Tibial nerve (tissue), 4 donors: ENCODE measurements at regions not wholly inside any gene's neighbourhood (a gene's known extent, or its start where the extent isn't known, plus 50 kb on each side); places are given as distances from the start of the nearest gene placed in this dataset.
"Not testable (repeated sequence)": the region's sequence is repeated elsewhere in the genome, so short reads cannot be mapped to it uniquely, and the experiment has no call there.

ENCODE experiments used
- DNase-seq, 2 donors: peaks; one replicate each; pipeline ENCODE4 v3.0.0-alpha.2; 2019; ENCODE audit warnings: low spot score in 2 of 2
- H3K27ac ChIP-seq, 4 donors: fragments of 200-600 bp; sonication (generic) in 3 of 4; one replicate each; pipeline ENCODE4 v1.5.1; 2017 to 2019; ENCODE audit warnings: mild to moderate bottlenecking in 1 of 4
- H3K27me3 ChIP-seq, 2 donors: fragments of 200-600 bp; sonication (generic) in 1 of 2; one replicate each; pipeline versions ENCODE4 v1.5.1 to v1.6.0; 2017 to 2019
- H3K36me3 ChIP-seq, 3 donors: fragments of 200-600 bp; sonication (generic); one replicate each; pipeline ENCODE4 v1.5.1; 2018 to 2019
- H3K4me1 ChIP-seq, 4 donors: fragments of 200-600 bp; sonication (generic) in 3 of 4; one replicate each; pipeline ENCODE4 v1.5.1; 2017 to 2019
- H3K4me3 ChIP-seq, 4 donors: fragments of 200-600 bp; sonication (generic) in 3 of 4; one replicate each; pipeline ENCODE4 v1.5.1; 2017 to 2019; ENCODE audit warnings: mild to moderate bottlenecking in 1 of 4, moderate library complexity in 1 of 4
- H3K9me3 ChIP-seq, 4 donors: fragments of 200-600 bp; sonication (generic) in 3 of 4; one replicate each; pipeline ENCODE4 v1.5.1; 2017 to 2019
- EP300 ChIP-seq, 2 donors: sonication (generic); formaldehyde crosslinking; IDR thresholded peaks; one replicate each; pipeline ENCODE4 v1.6.1; 2017; ENCODE audit warnings: antibody characterized with exemption in 2 of 2, mild to moderate bottlenecking in 1 of 2
- POLR2A ChIP-seq, 2 donors: fragments of 450-650 bp; IDR thresholded peaks; one replicate each; pipeline ENCODE4 v1.6.1; 2017; ENCODE audit warnings: antibody characterized with exemption in 2 of 2, mild to moderate bottlenecking in 2 of 2, moderate library complexity in 2 of 2
- WGBS, 2 donors: methylation state at CpG; one replicate each; pipeline ENCODE4 v1.1.5; 2018; 5-methylcytosine and 5-hydroxymethylcytosine counted together
- TF ChIP-seq, protein P1 (sequence below), 5 experiments: fragments of 200-600 bp in 3 of 5; fragments of 450-650 bp in 2 of 5; sonication (generic) in 3 of 5; IDR thresholded peaks; one replicate each; pipeline ENCODE4 v1.5.1; 2016 to 2019; ENCODE audit warnings: antibody characterized with exemption in 5 of 5, mild to moderate bottlenecking in 3 of 5, moderate library complexity in 2 of 5

DNA sequence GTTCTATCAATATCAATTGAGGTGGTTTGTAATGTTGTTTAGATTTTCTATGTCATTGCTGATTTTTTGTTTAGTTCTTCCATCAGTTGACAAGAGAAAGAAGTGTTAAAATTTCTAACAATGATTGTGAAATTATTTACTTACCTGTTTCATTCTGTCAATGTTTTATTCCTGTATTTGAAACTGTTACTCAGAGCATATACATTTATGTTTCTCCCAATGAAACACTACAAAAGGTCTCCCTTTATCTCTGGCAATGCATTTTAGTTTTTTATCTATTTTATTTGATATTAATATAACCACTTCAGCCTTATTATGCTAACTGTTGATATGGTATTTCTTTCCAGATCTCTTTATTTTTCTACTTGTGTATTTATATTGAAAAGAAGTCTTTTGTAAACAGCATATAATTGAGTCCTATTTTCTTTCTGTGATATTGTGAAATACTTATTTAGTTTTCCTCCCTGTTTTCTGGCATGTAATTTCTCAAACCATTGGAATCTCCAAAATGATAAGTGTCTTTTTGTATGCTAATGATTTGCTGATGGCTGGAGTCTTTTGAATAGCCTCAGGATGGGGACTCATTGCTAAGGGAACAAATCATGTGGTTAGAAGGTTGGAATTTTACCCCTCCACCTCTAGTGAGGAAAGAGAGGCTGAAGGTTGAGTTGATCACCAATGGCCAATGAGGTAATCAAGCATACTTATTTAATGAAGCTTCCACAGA is 122.0 kb downstream of the ADSS2 start:
- TF ChIP-seq, protein P1, sequence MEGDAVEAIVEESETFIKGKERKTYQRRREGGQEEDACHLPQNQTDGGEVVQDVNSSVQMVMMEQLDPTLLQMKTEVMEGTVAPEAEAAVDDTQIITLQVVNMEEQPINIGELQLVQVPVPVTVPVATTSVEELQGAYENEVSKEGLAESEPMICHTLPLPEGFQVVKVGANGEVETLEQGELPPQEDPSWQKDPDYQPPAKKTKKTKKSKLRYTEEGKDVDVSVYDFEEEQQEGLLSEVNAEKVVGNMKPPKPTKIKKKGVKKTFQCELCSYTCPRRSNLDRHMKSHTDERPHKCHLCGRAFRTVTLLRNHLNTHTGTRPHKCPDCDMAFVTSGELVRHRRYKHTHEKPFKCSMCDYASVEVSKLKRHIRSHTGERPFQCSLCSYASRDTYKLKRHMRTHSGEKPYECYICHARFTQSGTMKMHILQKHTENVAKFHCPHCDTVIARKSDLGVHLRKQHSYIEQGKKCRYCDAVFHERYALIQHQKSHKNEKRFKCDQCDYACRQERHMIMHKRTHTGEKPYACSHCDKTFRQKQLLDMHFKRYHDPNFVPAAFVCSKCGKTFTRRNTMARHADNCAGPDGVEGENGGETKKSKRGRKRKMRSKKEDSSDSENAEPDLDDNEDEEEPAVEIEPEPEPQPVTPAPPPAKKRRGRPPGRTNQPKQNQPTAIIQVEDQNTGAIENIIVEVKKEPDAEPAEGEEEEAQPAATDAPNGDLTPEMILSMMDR (IDR thresholded peaks at IDR 0.05), result no peak
- TF ChIP-seq POLR2A (IDR thresholded peaks at IDR 0.05) (no peak), EP300 (IDR thresholded peaks at IDR 0.05) (no peak)
- Histone ChIP-seq H3K4me1 (no peaks in the 10 kb centered on the region), H3K36me3 (no peaks in the 10 kb centered on the region), H3K27me3 (no peaks in the 10 kb centered on the region), H3K27ac (no peak overlapping the region), H3K9me3 (peaks cover 0 to 15% (median 0%) of the 10 kb centered on the region in 4 donors), H3K4me3 (no peak overlapping the region)
- no peak for DNase-seq

DNA sequence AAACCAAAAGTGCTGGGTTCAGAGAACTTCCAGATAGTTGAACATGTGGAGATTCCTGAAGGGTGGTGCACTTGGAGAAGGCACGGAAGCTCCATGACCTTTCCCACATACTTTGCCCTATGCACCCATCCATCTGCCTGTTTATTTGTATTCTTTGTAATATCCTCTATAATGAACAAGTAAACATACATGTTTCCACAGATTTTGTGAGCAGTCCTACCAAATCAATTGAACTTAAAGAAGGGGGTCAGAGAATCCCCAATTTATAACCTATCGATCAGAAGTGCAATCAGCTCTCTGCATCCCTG is 121.4 kb downstream of the ADSS2 start:
- no peak for DNase-seq
- Histone ChIP-seq H3K9me3 (peaks cover 0 to 15% (median 0%) of the 10 kb centered on the region in 4 donors), H3K36me3 (no peaks in the 10 kb centered on the region), H3K27me3 (no peaks in the 10 kb centered on the region), H3K4me1 (no peaks in the 10 kb centered on the region), H3K4me3 (no peak overlapping the region), H3K27ac (no peak overlapping the region)
- TF ChIP-seq EP300 (IDR thresholded peaks at IDR 0.05), result no peak
- TF ChIP-seq, protein P1 (IDR thresholded peaks at IDR 0.05), result no peak
- no peak for TF ChIP-seq POLR2A (IDR thresholded peaks at IDR 0.05)
- WGBS, 2 donors, result 89 to 92% methylated on average over 2 of the region's 2 CpGs

DNA sequence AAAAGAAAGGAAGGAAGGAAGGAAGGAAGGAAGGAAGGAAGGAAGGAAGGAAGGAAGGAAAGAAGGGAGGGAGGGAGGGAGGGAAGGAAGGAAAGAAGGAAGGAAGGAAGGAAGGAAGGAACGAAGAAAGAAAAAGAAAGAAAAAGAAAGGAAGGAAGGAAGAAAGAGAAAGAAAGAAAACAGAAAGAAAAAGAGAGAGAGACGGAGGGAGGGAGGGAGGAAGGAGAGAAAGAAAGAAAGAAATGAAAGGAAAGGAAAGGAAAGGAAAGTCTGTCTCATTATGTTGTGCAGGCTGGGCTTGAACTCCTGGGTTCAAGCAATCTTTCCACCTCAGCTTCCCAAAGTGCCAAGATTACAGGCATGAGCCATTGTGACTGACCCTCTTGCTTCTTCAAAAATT is 118.9 kb downstream of the ADSS2 start:
- WGBS, 2 donors, result 89 to 91% methylated on average over 2 of the region's 2 CpGs
- not testable (repeated sequence) for H3K27me3 ChIP-seq, DNase-seq, H3K36me3 ChIP-seq, H3K27ac ChIP-seq, H3K4me3 ChIP-seq, H3K4me1 ChIP-seq
- H3K9me3 ChIP-seq, result peaks cover 0 to 13% (median 0%) of the 10 kb centered on the region in 4 donors

DNA sequence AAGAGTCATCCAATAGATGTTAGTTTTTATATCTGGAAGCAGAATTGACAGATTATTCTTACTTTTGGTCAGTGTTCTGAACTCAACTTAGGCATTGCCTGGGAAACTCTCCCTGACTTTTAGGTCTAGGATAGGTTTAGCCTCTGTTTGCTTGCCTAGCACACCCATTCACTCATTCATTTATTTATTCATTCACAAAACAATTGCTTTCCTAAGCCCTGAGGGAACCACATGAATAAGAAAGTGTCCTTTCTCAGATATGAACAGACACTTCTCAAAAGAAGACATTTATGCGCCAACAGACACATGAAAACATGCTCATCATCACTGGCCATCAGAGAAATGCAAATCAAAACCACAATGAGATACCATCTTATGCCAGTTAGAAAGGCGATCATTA is 117.4 kb downstream of the ADSS2 start:
- DNase-seq, result not testable (repeated sequence)
- whole genome bisulfite sequencing, 2 donors, result 85 to 94% methylated on average over 2 of the region's 2 CpGs

DNA sequence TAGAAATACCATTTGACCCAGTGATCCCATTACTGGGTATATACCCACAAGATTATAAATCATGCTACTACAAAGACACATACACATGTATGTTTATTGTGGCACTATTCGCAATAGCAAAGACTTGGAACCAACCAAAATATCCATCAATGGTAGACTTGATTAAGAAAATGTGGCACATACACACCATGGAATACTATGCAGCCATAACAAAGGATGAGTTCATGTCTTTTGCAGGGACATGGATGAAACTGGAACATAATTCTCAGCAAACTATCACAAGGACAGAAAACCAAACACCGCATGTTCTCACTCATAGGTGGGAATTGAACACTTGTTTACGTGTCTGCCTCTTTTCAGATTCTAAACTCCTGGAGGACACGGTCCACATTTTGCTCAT is 116.9 kb downstream of the ADSS2 start:
- not testable (repeated sequence) for H3K4me1 ChIP-seq, H3K27ac ChIP-seq, DNase-seq, H3K36me3 ChIP-seq, H3K9me3 ChIP-seq, H3K4me3 ChIP-seq, H3K27me3 ChIP-seq
- WGBS, 2 donors, result 95 to 98% methylated on average over 4 of the region's 4 CpGs

More for the DNA sequence above, 117.4 kb downstream of the ADSS2 start:
- not testable (repeated sequence) for H3K27me3 ChIP-seq, H3K4me3 ChIP-seq, H3K36me3 ChIP-seq, H3K4me1 ChIP-seq, H3K27ac ChIP-seq, H3K9me3 ChIP-seq

DNA sequence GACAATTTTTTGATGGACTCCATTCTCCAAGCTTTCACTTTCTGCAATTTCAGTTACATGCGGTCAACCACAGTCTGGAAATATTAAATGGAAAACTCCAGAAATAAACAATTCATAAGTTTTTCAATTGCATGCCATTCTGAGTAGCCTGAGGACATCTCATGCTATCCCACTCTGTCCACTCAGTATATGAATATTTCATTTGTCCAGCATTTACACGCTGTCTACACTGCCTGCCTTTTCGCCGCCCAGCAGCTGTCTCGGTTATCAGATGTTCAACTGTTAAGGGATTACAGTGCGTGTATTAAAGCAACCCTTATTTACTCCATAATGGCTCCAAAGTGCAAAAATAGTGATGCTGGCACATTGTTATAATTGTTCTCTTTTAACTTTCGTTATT is 116.3 kb downstream of the ADSS2 start:
- WGBS, 2 donors, result 51 to 52% methylated on average over 7 of the region's 7 CpGs
- no peaks in the 10 kb centered on the region for H3K27me3 ChIP-seq

More for the DNA sequence above, 116.3 kb downstream of the ADSS2 start:
- Histone ChIP-seq H3K27ac (no peak overlapping the region), H3K4me1 (no peaks in the 10 kb centered on the region), H3K36me3 (no peaks in the 10 kb centered on the region), H3K9me3 (no peaks in the 10 kb centered on the region), H3K4me3 (no peak overlapping the region)
- TF ChIP-seq EP300 (IDR thresholded peaks at IDR 0.05) (no peak), POLR2A (IDR thresholded peaks at IDR 0.05) (no peak)
- TF ChIP-seq, protein P1 (IDR thresholded peaks at IDR 0.05), result no peak
- no peak for DNase-seq
